CD14-positive monocyte (primary cell): ENCODE measurements at regions not wholly inside any gene's neighbourhood (a gene's known extent, or its start where the extent isn't known, plus 50 kb on each side); places are given as distances from the start of the nearest gene placed in this dataset.

Experiments used
- DNase-seq, 3 donors: peaks; one replicate each; pipeline ENCODE4 v3.0.0-alpha.2; 2011 to 2022
- H2AFZ ChIP-seq: 2 replicates; pipeline ENCODE4 v1.6.0; 2012; ENCODE audit warnings: mild to moderate bottlenecking, low read depth, low read length, inconsistent platforms; ENCODE audit not compliant: insufficient read depth, poor library complexity, severe bottlenecking
- H3K27ac ChIP-seq, 2 donors: 1 replicate in 1 of 2; 2 replicates in 1 of 2; pipeline ENCODE4 v1.5.1; 2012 to 2013; ENCODE audit warnings: low read length in 2 of 2, control low read depth in 1 of 2, inconsistent platforms in 1 of 2, low read depth in 1 of 2, mild to moderate bottlenecking in 1 of 2
- H3K27me3 ChIP-seq, 2 donors: one replicate each; pipeline versions ENCODE4 v1.6.0 to v1.6.1; 2011 to 2013; ENCODE audit warnings: low read length in 2 of 2; ENCODE audit not compliant: control insufficient read depth in 2 of 2, insufficient read depth in 2 of 2
- H3K36me3 ChIP-seq, 2 donors: replicated peaks in 1 of 2; 1 replicate in 1 of 2; 2 replicates in 1 of 2; pipeline versions ENCODE4 v1.5.1 to v1.6.1; 2012 to 2013; ENCODE audit warnings: low read length in 2 of 2, control low read depth in 1 of 2, inconsistent platforms in 1 of 2, mild to moderate bottlenecking in 1 of 2; ENCODE audit not compliant: insufficient read depth in 2 of 2, control insufficient read depth in 1 of 2
- H3K4me1 ChIP-seq, 2 donors: 1 replicate in 1 of 2; 2 replicates in 1 of 2; pipeline versions ENCODE4 v1.5.1 to v1.6.1; 2012 to 2013; ENCODE audit warnings: low read length in 2 of 2, control low read depth in 1 of 2, inconsistent platforms in 1 of 2, mild to moderate bottlenecking in 1 of 2, moderate library complexity in 1 of 2; ENCODE audit not compliant: insufficient read depth in 2 of 2, control insufficient read depth in 1 of 2
- H3K4me2 ChIP-seq: replicated peaks from 2 replicates; pipeline ENCODE3; 2012; ENCODE audit warnings: low read length, moderate library complexity, mild to moderate bottlenecking; ENCODE audit not compliant: poor library complexity, severe bottlenecking; ENCODE audit errors: extremely low read depth
- H3K4me3 ChIP-seq, 3 experiments: fragments of 200-600 bp in 1 of 3; sonication (generic) in 1 of 3; replicated peaks in 1 of 3; 1 replicate in 2 of 3; 2 replicates in 1 of 3; pipeline ENCODE4 v1.5.1; 2011 to 2013; ENCODE audit warnings: low read length in 3 of 3, mild to moderate bottlenecking in 3 of 3, control low read depth in 2 of 3, low read depth in 2 of 3, inconsistent platforms in 1 of 3, moderate library complexity in 1 of 3
- H3K79me2 ChIP-seq: 2 replicates; pipeline ENCODE4 v1.6.0; 2012; ENCODE audit warnings: mild to moderate bottlenecking, control low read depth, inconsistent platforms, low read length, moderate library complexity; ENCODE audit not compliant: insufficient read depth
- H3K9ac ChIP-seq: 2 replicates; pipeline ENCODE4 v1.6.0; 2017; ENCODE audit warnings: low read length, mild to moderate bottlenecking; ENCODE audit not compliant: insufficient read depth, poor library complexity, severe bottlenecking
- H3K9me3 ChIP-seq, 2 donors: replicated peaks in 1 of 2; 1 replicate in 1 of 2; 2 replicates in 1 of 2; pipeline versions ENCODE4 v1.5.1 to v1.6.1; 2012 to 2013; ENCODE audit warnings: low read length in 2 of 2, control low read depth in 1 of 2; ENCODE audit not compliant: control insufficient read depth in 1 of 2, insufficient read depth in 1 of 2
- H4K20me1 ChIP-seq: 2 replicates; pipeline ENCODE4 v1.6.0; 2012; ENCODE audit warnings: mild to moderate bottlenecking, low read length, control low read depth, moderate library complexity; ENCODE audit not compliant: insufficient read depth
- H3K27ac Mint-ChIP-seq, 7 donors: one replicate each; pipeline ENCODE4 v1.8.0; 2020; ENCODE audit warnings: mild to moderate bottlenecking in 7 of 7, mixed read lengths in 7 of 7, moderate library complexity in 6 of 7, inconsistent platforms in 2 of 7
- H3K27me3 Mint-ChIP-seq, 3 donors: one replicate each; pipeline ENCODE4 v1.8.0; 2021 to 2022; ENCODE audit warnings: low read depth in 3 of 3, mild to moderate bottlenecking in 3 of 3, mixed read lengths in 3 of 3, moderate library complexity in 3 of 3, inconsistent platforms in 1 of 3
- H3K36me3 Mint-ChIP-seq, 2 donors: one replicate each; pipeline ENCODE4 v1.8.0; 2020; ENCODE audit warnings: mixed read lengths in 2 of 2, inconsistent platforms in 1 of 2, mild to moderate bottlenecking in 1 of 2
- H3K4me1 Mint-ChIP-seq: one replicate; pipeline ENCODE4 v1.8.0; 2020; ENCODE audit warnings: mild to moderate bottlenecking, mixed read lengths
- H3K4me3 Mint-ChIP-seq, 2 donors: one replicate each; pipeline ENCODE4 v1.8.0; 2020; ENCODE audit warnings: mild to moderate bottlenecking in 2 of 2, mixed read lengths in 2 of 2, moderate library complexity in 1 of 2
- H3K9me3 Mint-ChIP-seq, 7 donors: one replicate each; pipeline ENCODE4 v1.8.0; 2020 to 2022; ENCODE audit warnings: mixed read lengths in 7 of 7, mild to moderate bottlenecking in 6 of 7, moderate library complexity in 6 of 7, inconsistent platforms in 2 of 7
- CTCF ChIP-seq: fragments of 200-600 bp; IDR thresholded peaks from one replicate; pipeline ENCODE4 v1.8.0; 2022; ENCODE audit warnings: antibody characterized with exemption, mild to moderate bottlenecking
- WGBS: methylation state at CpG from one replicate; pipeline ENCODE4 v1.1.5; 2013; ENCODE audit warnings: missing lambda C conversion rate; ENCODE audit not compliant: insufficient coverage; 5-methylcytosine and 5-hydroxymethylcytosine counted together
- intact Hi-C, 2 donors: fragments of 100-400 bp; cut with micrococcal nuclease; formaldehyde crosslinking; loops; one replicate each; pipeline versions ENCODE4 v1.15.0 to v1.15.1; 2023

DNA sequence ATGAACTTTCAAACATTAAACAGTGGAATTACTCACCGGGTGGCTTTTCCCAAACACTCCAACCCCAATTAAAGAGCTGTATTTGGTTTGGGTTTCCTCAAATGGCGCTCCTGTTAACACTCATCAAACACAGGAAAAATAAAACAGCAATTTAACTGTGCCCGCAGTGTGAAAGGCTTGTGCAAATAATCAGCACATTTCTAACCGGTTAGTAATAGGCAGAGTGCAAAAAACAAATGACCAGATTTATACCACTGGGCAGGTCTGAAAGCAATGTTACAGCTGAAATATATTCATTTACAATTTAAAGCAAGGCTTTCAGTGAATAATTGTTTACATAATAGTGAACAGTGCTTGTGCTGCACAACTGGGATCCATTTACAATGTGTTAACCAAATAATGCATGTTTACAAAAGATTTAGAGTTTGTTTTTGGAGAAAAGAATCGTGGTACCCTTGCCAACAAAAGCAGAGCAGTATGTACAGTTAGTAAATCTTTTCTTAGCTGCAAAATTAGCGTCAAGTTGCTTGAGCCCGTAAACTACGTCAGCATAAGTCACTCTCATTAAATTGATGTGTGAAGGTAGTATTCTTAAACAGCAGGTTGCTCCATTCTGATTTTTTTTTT lies 662.9 kb upstream of the ZNF608 start:
- no peak overlapping the region for H3K4me2 ChIP-seq
- DNase-seq, result no peak
- H3K4me3 ChIP-seq, result no peak overlapping the region
- Mint-ChIP-seq H3K36me3 (no peaks in the 10 kb centered on the region), H3K27ac (no peak overlapping the region), H3K4me1 (peaks cover 20% of the 10 kb centered on the region), H3K9me3 (peaks cover 0 to 7% (median 2%) of the 10 kb centered on the region in 7 donors), H3K27me3 (no peaks in the 10 kb centered on the region), H3K4me3 (no peak overlapping the region)
- H3K4me1 ChIP-seq, result no peaks in the 10 kb centered on the region
- intact Hi-C loops, result no loop called here
- WGBS, result 83% methylated on average over 1 of the region's 8 CpGs
- no peaks in the 10 kb centered on the region for H3K36me3 ChIP-seq
- no peaks in the 10 kb centered on the region for H3K27me3 ChIP-seq
- no peaks in the 10 kb centered on the region for H3K9me3 ChIP-seq
- H4K20me1 ChIP-seq, result no peaks in the 10 kb centered on the region
- no peak overlapping the region for H3K9ac ChIP-seq
- H3K27ac ChIP-seq, result no peak overlapping the region
- no peak overlapping the region for H2AFZ ChIP-seq
- H3K79me2 ChIP-seq, result no peaks in the 10 kb centered on the region
- no peak for TF ChIP-seq CTCF

DNA sequence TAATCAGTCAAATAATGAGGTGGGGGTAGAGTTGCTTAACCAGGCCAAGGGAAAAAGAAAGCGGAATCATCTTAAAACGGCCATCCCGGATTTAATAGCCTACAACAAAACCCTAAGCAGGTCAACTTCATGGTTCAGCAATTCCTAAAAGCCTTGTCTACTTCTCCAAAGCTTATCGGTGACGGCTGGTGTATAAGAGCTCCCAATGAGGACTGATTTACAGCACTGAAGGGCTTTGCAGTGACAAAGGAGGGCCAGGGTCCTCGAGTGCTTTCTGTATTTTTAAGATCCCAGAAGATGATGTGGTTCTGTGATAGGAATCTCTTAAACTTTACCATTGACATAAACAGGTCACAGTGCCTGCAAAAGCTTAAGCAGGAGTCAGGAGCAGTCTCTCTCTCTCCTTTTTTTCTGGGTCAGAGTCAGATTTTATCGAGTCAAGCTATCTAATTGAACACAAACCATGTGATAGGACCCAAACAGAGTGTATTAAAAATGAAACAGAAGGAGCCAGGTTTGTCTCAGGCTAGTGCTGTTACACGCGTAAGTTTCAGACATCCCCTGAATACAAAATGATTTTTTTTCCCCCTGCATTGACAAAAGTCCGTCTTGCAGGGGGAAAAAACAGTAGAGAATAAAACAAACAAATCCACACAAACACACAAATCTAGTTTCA lies 663.6 kb upstream of the ZNF608 start:
- no peak overlapping the region for H3K4me3 Mint-ChIP-seq
- no peak overlapping the region for H3K27ac ChIP-seq
- TF ChIP-seq CTCF, result no peak
- no peak overlapping the region for H3K4me3 ChIP-seq
- no peak overlapping the region for H2AFZ ChIP-seq
- no peaks in the 10 kb centered on the region for H3K36me3 Mint-ChIP-seq
- H3K4me2 ChIP-seq, result no peak overlapping the region
- no peaks in the 10 kb centered on the region for H3K4me1 ChIP-seq
- intact Hi-C loops, result no loop called here
- H3K9ac ChIP-seq, result no peak overlapping the region
- WGBS, result 97% methylated on average over 5 of the region's 10 CpGs
- DNase-seq, result no peak
- no peaks in the 10 kb centered on the region for H3K9me3 ChIP-seq
- H3K27ac Mint-ChIP-seq, result no peak overlapping the region
- no peaks in the 10 kb centered on the region for H3K79me2 ChIP-seq
- H3K27me3 ChIP-seq, result no peaks in the 10 kb centered on the region
- H3K9me3 Mint-ChIP-seq, result peaks cover 0 to 7% (median 0%) of the 10 kb centered on the region in 7 donors
- H4K20me1 ChIP-seq, result no peaks in the 10 kb centered on the region
- H3K36me3 ChIP-seq, result no peaks in the 10 kb centered on the region
- H3K27me3 Mint-ChIP-seq, result no peaks in the 10 kb centered on the region
- H3K4me1 Mint-ChIP-seq, result peaks cover 20% of the 10 kb centered on the region
